ENCODE measurements at regions not wholly inside any gene's neighbourhood (a gene's known extent, or its start where the extent isn't known, plus 50 kb on each side); places are given as distances from the start of the nearest gene placed in this dataset.

DNA sequence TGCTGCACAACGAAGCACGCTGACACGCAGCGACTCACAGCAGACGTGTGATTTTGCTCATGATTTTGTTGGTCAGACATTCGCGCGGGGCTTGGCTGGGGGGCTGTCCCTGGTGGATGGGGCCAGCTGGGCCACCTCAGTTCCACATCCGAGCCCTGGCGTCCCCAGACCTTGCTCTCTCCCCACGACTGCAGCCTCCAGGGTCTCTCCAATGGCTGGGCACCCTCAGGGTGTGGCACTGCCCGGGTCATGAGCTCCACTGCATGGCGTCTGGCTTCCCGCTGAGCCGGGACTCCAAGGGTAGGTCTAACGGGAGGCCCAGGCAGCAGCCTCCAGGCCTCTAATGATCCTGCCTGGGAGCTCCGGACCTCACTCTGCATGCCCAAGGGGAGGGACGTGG is 173.0 kb upstream of the AJAP1 start:
- H3K9me3 ChIP-seq: peaks cover 5% of the 10 kb centered on the region
- no peaks in the 10 kb centered on the region for H3K27me3 ChIP-seq (replicated peaks; ENCODE audit: insufficient read depth)
- no peak for TF ChIP-seq CTCF (IDR thresholded peaks at IDR 0.05)
- no peaks in the 10 kb centered on the region for H3K36me3 ChIP-seq
- no peak for ATAC-seq (ENCODE audit: insufficient number of reproducible peaks, low FRiP score, low read depth)
- no peak for DNase-seq (ENCODE audit: low spot score)
- no peaks in the 10 kb centered on the region for H3K4me1 ChIP-seq (ENCODE audit: control insufficient read depth in 1 of 2, low read depth in 2 of 2)
- no peak overlapping the region for H3K4me3 ChIP-seq
- H3K27ac ChIP-seq: no peak overlapping the region

DNA sequence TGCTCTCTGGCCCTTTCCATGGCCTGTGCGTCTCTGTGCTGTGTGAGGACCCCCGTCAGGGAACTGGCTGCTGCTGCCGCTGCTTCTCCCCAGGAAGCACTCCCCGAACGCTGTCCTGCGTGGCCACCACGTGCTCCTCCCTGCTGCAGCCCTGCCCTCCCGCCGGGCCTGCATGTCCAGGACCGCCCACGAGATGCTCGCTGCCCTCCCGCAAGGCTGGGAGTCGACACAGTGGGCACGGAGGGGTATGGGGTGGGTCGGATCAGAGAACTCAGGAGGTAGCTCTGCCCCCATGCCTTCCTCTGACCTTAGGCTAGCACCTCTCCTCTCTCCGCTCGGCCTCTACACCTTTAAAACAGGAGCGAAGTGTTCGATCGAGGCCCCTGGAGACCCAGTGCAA is 171.9 kb upstream of the AJAP1 start:
- no peak for DNase-seq (ENCODE audit: low spot score)
- ATAC-seq (ENCODE audit: insufficient number of reproducible peaks, low FRiP score, low read depth): no peak
- Histone ChIP-seq H3K27me3 (replicated peaks; ENCODE audit: insufficient read depth) (no peaks in the 10 kb centered on the region), H3K27ac (no peak overlapping the region), H3K4me1 (ENCODE audit: control insufficient read depth in 1 of 2, low read depth in 2 of 2) (no peaks in the 10 kb centered on the region), H3K4me3 (no peak overlapping the region), H3K36me3 (no peaks in the 10 kb centered on the region), H3K9me3 (no peaks in the 10 kb centered on the region)
- TF ChIP-seq CTCF (IDR thresholded peaks at IDR 0.05): no peak

GRCh38 chr1:4483021-4483625 is 171.3 kb upstream of the AJAP1 start:
- DNase-seq (ENCODE audit: low spot score): no peak
- no peaks in the 10 kb centered on the region for H3K4me1 ChIP-seq (ENCODE audit: control insufficient read depth in 1 of 2, low read depth in 2 of 2)
- H3K27me3 ChIP-seq (replicated peaks; ENCODE audit: insufficient read depth): no peaks in the 10 kb centered on the region
- H3K9me3 ChIP-seq: no peaks in the 10 kb centered on the region
- ATAC-seq (ENCODE audit: insufficient number of reproducible peaks, low FRiP score, low read depth): no peak
- no peak overlapping the region for H3K27ac ChIP-seq
- no peak overlapping the region for H3K4me3 ChIP-seq
- no peak for TF ChIP-seq CTCF (IDR thresholded peaks at IDR 0.05)
- no peaks in the 10 kb centered on the region for H3K36me3 ChIP-seq

GRCh38 chr1:4485398-4485797 is 169.0 kb upstream of the AJAP1 start:
- H3K27me3 ChIP-seq (replicated peaks; ENCODE audit: insufficient read depth): no peaks in the 10 kb centered on the region
- H3K27ac ChIP-seq: no peak overlapping the region
- no peak overlapping the region for H3K4me3 ChIP-seq
- no peaks in the 10 kb centered on the region for H3K4me1 ChIP-seq (ENCODE audit: control insufficient read depth in 1 of 2, low read depth in 2 of 2)
- TF ChIP-seq CTCF (IDR thresholded peaks at IDR 0.05): no peak
- no peaks in the 10 kb centered on the region for H3K9me3 ChIP-seq
- DNase-seq (ENCODE audit: low spot score): no peak
- H3K36me3 ChIP-seq: no peaks in the 10 kb centered on the region
- ATAC-seq (ENCODE audit: insufficient number of reproducible peaks, low FRiP score, low read depth): no peak

- no peaks in the 10 kb centered on the region for H3K27me3 ChIP-seq (replicated peaks; ENCODE audit: insufficient read depth)
- H3K4me1 ChIP-seq (ENCODE audit: control insufficient read depth in 1 of 2, low read depth in 2 of 2): no peaks in the 10 kb centered on the region
- no peak for ATAC-seq (ENCODE audit: insufficient number of reproducible peaks, low FRiP score, low read depth)
Measured at GRCh38 chr1:4485878-4486277, 168.5 kb upstream of the AJAP1 start.

More at GRCh38 chr1:4485878-4486277, 168.5 kb upstream of the AJAP1 start:
- Histone ChIP-seq H3K9me3 (no peaks in the 10 kb centered on the region), H3K4me3 (no peak overlapping the region), H3K27ac (no peak overlapping the region), H3K36me3 (no peaks in the 10 kb centered on the region)
- TF ChIP-seq CTCF (IDR thresholded peaks at IDR 0.05): no peak
- no peak for DNase-seq (ENCODE audit: low spot score)
